DOHH2 (cell line): ENCODE measurements at regions not wholly inside any gene's neighbourhood (a gene's known extent, or its start where the extent isn't known, plus 50 kb on each side); places are given as distances from the start of the nearest gene placed in this dataset.

Source experiments
- CTCF ChIP-seq: fragments of 200-600 bp; sonication (generic); IDR thresholded peaks from one replicate; pipeline ENCODE4 v1.5.1; 2014; ENCODE audit warnings: antibody characterized with exemption, mild to moderate bottlenecking, low read depth, low read length; ENCODE audit not compliant: poor library complexity, severe bottlenecking
- EZH2phosphoT487 ChIP-seq: fragments of 200-600 bp; sonication (generic); IDR thresholded peaks from 2 replicates; pipeline ENCODE4 v1.6.1; 2017; ENCODE audit warnings: borderline replicate concordance, mild to moderate bottlenecking, antibody characterized with exemption, low read length, moderate library complexity, mixed read lengths

- TF ChIP-seq CTCF = no peak
- TF ChIP-seq EZH2phosphoT487 = no peak
Observed at GRCh38 chr5:56532466-56532865, 282.9 kb upstream of the MAP3K1 start.
